ENCODE measurements at regions not wholly inside any gene's neighbourhood (a gene's known extent, or its start where the extent isn't known, plus 50 kb on each side); places are given as distances from the start of the nearest gene placed in this dataset.

DNA sequence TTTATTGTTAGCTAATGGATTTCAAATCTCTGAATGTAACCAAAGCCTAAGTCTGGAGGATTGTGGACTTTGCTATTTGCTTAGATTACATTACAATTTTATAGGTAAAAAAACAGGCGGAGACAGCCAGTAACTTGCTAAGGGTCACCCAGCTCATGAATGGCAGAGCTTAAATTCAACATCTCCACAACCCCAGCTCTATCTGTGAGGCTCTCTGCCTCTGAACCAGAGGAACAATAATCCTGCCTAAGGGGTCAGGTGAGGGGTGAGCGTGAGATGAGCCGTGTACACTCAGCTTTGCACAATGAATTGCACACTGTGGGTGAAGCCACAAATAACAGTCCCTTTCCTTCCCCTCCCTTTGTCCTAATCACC lies 69.8 kb upstream of the SPATA12 start:
- TF ChIP-seq EP300 (IDR thresholded peaks at IDR 0.05) = no peak
- TF ChIP-seq, protein P1, sequence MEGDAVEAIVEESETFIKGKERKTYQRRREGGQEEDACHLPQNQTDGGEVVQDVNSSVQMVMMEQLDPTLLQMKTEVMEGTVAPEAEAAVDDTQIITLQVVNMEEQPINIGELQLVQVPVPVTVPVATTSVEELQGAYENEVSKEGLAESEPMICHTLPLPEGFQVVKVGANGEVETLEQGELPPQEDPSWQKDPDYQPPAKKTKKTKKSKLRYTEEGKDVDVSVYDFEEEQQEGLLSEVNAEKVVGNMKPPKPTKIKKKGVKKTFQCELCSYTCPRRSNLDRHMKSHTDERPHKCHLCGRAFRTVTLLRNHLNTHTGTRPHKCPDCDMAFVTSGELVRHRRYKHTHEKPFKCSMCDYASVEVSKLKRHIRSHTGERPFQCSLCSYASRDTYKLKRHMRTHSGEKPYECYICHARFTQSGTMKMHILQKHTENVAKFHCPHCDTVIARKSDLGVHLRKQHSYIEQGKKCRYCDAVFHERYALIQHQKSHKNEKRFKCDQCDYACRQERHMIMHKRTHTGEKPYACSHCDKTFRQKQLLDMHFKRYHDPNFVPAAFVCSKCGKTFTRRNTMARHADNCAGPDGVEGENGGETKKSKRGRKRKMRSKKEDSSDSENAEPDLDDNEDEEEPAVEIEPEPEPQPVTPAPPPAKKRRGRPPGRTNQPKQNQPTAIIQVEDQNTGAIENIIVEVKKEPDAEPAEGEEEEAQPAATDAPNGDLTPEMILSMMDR (IDR thresholded peaks at IDR 0.05) = no peak
